B cell (primary cell): ENCODE measurements at regions not wholly inside any gene's neighbourhood (a gene's known extent, or its start where the extent isn't known, plus 50 kb on each side); places are given as distances from the start of the nearest gene placed in this dataset.

Source experiments
- EZH2 ChIP-seq: IDR thresholded peaks from 2 replicates; pipeline ENCODE4 v1.6.1; 2012; ENCODE audit warnings: borderline replicate concordance, low read depth, mild to moderate bottlenecking, moderate library complexity, low read length; ENCODE audit not compliant: insufficient read depth, poor library complexity, severe bottlenecking
- TF ChIP-seq, protein P1 (sequence below): fragments of 200-600 bp; IDR thresholded peaks from one replicate; pipeline ENCODE4 v1.8.0; 2022; ENCODE audit warnings: antibody characterized with exemption, mild to moderate bottlenecking

DNA sequence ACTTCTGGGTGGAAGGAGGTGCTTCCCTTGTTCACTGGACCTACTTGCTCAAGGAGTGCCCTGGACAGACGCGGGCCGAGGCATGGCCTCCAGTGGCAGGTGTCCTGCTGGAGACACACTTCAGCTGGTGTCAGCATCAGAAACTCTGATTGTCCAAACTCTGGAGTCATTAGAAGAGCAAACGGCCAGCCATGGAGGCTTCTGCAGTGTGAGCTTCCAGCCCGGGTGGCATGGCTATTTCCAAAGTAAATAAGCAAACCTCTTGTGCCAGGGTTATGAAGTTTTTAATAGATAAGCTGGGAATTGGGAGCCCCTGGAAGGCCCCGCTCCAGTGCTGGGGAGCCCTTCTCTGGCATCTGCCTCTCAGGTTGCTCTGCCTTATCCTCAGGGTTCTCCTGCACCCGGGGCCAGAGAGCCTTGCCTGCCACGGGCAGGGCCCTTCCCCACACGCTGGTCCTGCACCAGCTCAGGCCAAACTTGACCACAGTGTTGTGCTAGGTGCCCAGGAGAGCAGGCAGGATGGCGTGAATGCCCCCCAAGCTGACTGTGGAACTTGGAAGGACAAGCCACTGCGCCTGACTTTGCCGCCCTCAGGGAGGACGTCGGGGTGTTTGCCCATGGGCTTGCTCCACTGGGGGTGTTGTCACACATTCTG lies 285.6 kb downstream of the GADD45G start:
- TF ChIP-seq, protein P1, sequence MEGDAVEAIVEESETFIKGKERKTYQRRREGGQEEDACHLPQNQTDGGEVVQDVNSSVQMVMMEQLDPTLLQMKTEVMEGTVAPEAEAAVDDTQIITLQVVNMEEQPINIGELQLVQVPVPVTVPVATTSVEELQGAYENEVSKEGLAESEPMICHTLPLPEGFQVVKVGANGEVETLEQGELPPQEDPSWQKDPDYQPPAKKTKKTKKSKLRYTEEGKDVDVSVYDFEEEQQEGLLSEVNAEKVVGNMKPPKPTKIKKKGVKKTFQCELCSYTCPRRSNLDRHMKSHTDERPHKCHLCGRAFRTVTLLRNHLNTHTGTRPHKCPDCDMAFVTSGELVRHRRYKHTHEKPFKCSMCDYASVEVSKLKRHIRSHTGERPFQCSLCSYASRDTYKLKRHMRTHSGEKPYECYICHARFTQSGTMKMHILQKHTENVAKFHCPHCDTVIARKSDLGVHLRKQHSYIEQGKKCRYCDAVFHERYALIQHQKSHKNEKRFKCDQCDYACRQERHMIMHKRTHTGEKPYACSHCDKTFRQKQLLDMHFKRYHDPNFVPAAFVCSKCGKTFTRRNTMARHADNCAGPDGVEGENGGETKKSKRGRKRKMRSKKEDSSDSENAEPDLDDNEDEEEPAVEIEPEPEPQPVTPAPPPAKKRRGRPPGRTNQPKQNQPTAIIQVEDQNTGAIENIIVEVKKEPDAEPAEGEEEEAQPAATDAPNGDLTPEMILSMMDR, result no peak
- TF ChIP-seq EZH2, result no peak
